KMS-11 (cell line): ENCODE measurements at regions not wholly inside any gene's neighbourhood (a gene's known extent, or its start where the extent isn't known, plus 50 kb on each side); places are given as distances from the start of the nearest gene placed in this dataset.
"Not testable (repeated sequence)": the region's sequence is repeated elsewhere in the genome, so short reads cannot be mapped to it uniquely, and the experiment has no call there.

Experiments used
- H2AFZ ChIP-seq: fragments of 200-600 bp; sonication (generic); 2 replicates; pipeline ENCODE4 v1.6.1; 2016; ENCODE audit warnings: antibody characterized with exemption, mixed run types, low read depth
- H3K27ac ChIP-seq: fragments of 200-600 bp; sonication (generic); 2 replicates; pipeline ENCODE4 v1.6.1; 2016; ENCODE audit warnings: mild to moderate bottlenecking, mixed run types
- H3K27me3 ChIP-seq: fragments of 200-600 bp; sonication (generic); 2 replicates; pipeline ENCODE4 v1.6.1; 2017; ENCODE audit warnings: mild to moderate bottlenecking, low read depth, mixed run types, moderate library complexity; ENCODE audit not compliant: insufficient read depth
- H3K36me3 ChIP-seq: fragments of 200-600 bp; sonication (generic); 2 replicates; pipeline ENCODE4 v1.6.1; 2017; ENCODE audit warnings: mild to moderate bottlenecking, mixed run types; ENCODE audit not compliant: insufficient read depth
- H3K4me1 ChIP-seq: fragments of 200-600 bp; sonication (generic); 2 replicates; pipeline ENCODE4 v1.6.1; 2016; ENCODE audit warnings: mild to moderate bottlenecking, low read depth, mixed run types; ENCODE audit not compliant: poor library complexity, severe bottlenecking
- H3K4me2 ChIP-seq: fragments of 200-600 bp; sonication (generic); 2 replicates; pipeline ENCODE4 v1.7.0; 2016; ENCODE audit warnings: mild to moderate bottlenecking, mixed run types
- H3K4me3 ChIP-seq: fragments of 200-600 bp; sonication (generic); IDR thresholded peaks from 2 replicates; pipeline ENCODE4 v1.6.1; 2017; ENCODE audit warnings: low read depth, low read length, mixed read lengths; ENCODE audit not compliant: insufficient read depth
- H3K79me2 ChIP-seq: fragments of 200-600 bp; sonication (generic); 2 replicates; pipeline ENCODE4 v1.6.1; 2016; ENCODE audit warnings: low read depth, mixed run types; ENCODE audit not compliant: insufficient read depth
- H3K9ac ChIP-seq: fragments of 200-600 bp; sonication (generic); 2 replicates; pipeline ENCODE4 v1.6.1; 2016; ENCODE audit warnings: mild to moderate bottlenecking, mixed run types
- H4K20me1 ChIP-seq: fragments of 200-600 bp; sonication (generic); 2 replicates; pipeline ENCODE4 v1.6.1; 2016; ENCODE audit warnings: mild to moderate bottlenecking, mixed run types; ENCODE audit not compliant: insufficient read depth
- CTCF ChIP-seq: fragments of 200-600 bp; sonication (generic); conservative IDR thresholded peaks from 2 replicates; pipeline ENCODE4 v1.6.1; 2017; ENCODE audit warnings: low read depth, mild to moderate bottlenecking, antibody characterized with exemption, low read length, moderate library complexity, mixed read lengths

GRCh38 chr20:48025661-48026060 is 240.4 kb upstream of the SULF2 start:
- no peak overlapping the region for H3K4me3 ChIP-seq
- H3K4me1 ChIP-seq, result no peaks in the 10 kb centered on the region
- H3K36me3 ChIP-seq, result no peaks in the 10 kb centered on the region
- H3K27ac ChIP-seq, result no peak overlapping the region
- H3K79me2 ChIP-seq, result no peaks in the 10 kb centered on the region
- H2AFZ ChIP-seq, result no peak overlapping the region
- no peak overlapping the region for H3K9ac ChIP-seq
- peaks cover 33% of the 10 kb centered on the region; the same call in 1 of the 2 replicates for H3K27me3 ChIP-seq
- H3K4me2 ChIP-seq, result no peak overlapping the region
- no peak for TF ChIP-seq CTCF
- H4K20me1 ChIP-seq, result no peaks in the 10 kb centered on the region

GRCh38 chr20:48025051-48025515 is 239.8 kb upstream of the SULF2 start:
- H3K4me1 ChIP-seq, result no peaks in the 10 kb centered on the region
- no peaks in the 10 kb centered on the region for H4K20me1 ChIP-seq
- TF ChIP-seq CTCF, result no peak
- H3K27me3 ChIP-seq, result peaks cover 32% of the 10 kb centered on the region; the same call in 1 of the 2 replicates
- H3K79me2 ChIP-seq, result no peaks in the 10 kb centered on the region
- no peak overlapping the region for H3K27ac ChIP-seq
- no peak overlapping the region for H3K9ac ChIP-seq
- no peak overlapping the region for H3K4me2 ChIP-seq
- H3K4me3 ChIP-seq, result no peak overlapping the region
- no peaks in the 10 kb centered on the region for H3K36me3 ChIP-seq
- no peak overlapping the region for H2AFZ ChIP-seq

- no peak overlapping the region for H3K4me2 ChIP-seq
- no peak overlapping the region for H2AFZ ChIP-seq
- H3K27me3 ChIP-seq, result peaks cover 26% of the 10 kb centered on the region; the same call in 1 of the 2 replicates
- no peak overlapping the region for H3K4me3 ChIP-seq
- no peaks in the 10 kb centered on the region for H3K36me3 ChIP-seq
- no peak overlapping the region for H3K27ac ChIP-seq
- H4K20me1 ChIP-seq, result no peaks in the 10 kb centered on the region
- H3K4me1 ChIP-seq, result no peaks in the 10 kb centered on the region
- no peak overlapping the region for H3K9ac ChIP-seq
- H3K79me2 ChIP-seq, result no peaks in the 10 kb centered on the region
- TF ChIP-seq CTCF, result no peak
Observed at GRCh38 chr20:48024539-48024938, 239.3 kb upstream of the SULF2 start.

- not testable (repeated sequence) for H3K4me3 ChIP-seq, H2AFZ ChIP-seq, H3K9ac ChIP-seq, H3K79me2 ChIP-seq, H3K36me3 ChIP-seq, H4K20me1 ChIP-seq, H3K4me2 ChIP-seq, H3K27ac ChIP-seq, H3K4me1 ChIP-seq
- H3K27me3 ChIP-seq, result peaks cover 16% of the 10 kb centered on the region; the same call in 1 of the 2 replicates
Observed at GRCh38 chr20:48020696-48021095, 235.4 kb upstream of the SULF2 start.

GRCh38 chr20:48019940-48020339 is 234.7 kb upstream of the SULF2 start:
- H2AFZ ChIP-seq, result no peak overlapping the region
- TF ChIP-seq CTCF, result no peak
- no peaks in the 10 kb centered on the region for H3K4me1 ChIP-seq
- peaks cover 20% of the 10 kb centered on the region; the same call in 1 of the 2 replicates for H3K27me3 ChIP-seq
- H3K27ac ChIP-seq, result no peak overlapping the region
- H3K9ac ChIP-seq, result no peak overlapping the region
- H3K4me2 ChIP-seq, result no peak overlapping the region
- H3K4me3 ChIP-seq, result no peak overlapping the region
- H3K36me3 ChIP-seq, result no peaks in the 10 kb centered on the region
- H4K20me1 ChIP-seq, result no peaks in the 10 kb centered on the region
- no peaks in the 10 kb centered on the region for H3K79me2 ChIP-seq
